ENCODE measurements at regions not wholly inside any gene's neighbourhood (a gene's known extent, or its start where the extent isn't known, plus 50 kb on each side); places are given as distances from the start of the nearest gene placed in this dataset.

- WGBS, 2 experiments (ENCODE audit: extremely low coverage in 1 of 2, insufficient coverage in 1 of 2, insufficient read length in 1 of 2, insufficient replicate concordance in 2 of 2, low coverage in 1 of 2, low lambda C conversion rate in 2 of 2, missing lambda C conversion rate in 1 of 2): 91% methylated on average over 9 of the region's 17 CpGs; no CpG with 5 or more reads in 1 of the 2 experiments
- Histone ChIP-seq H3K4ac (replicated peaks; ENCODE audit: insufficient read length, low read depth, low read length) (no peak overlapping the region), H2BK20ac (ENCODE audit: low read length) (no peak overlapping the region), H3K18ac (ENCODE audit: extremely low read depth, low read length) (no peak overlapping the region), H3K27me3 (replicated peaks in 1 of 4; ENCODE audit: control insufficient read depth in 3 of 4, extremely low read depth in 1 of 4, insufficient read depth in 3 of 4, low read length in 3 of 4) (no peaks in the 10 kb centered on the region), H2BK5ac (ENCODE audit: low read depth, low read length) (no peak overlapping the region), H4K20me1 (replicated peaks in 1 of 2; ENCODE audit: control insufficient read depth in 1 of 2, insufficient read depth in 2 of 2, low read length in 2 of 2) (peaks cover 7 to 12% of the 10 kb centered on the region in 2 experiments), H3K27ac (ENCODE audit: low read depth, low read length) (no peak overlapping the region), H3K79me1 (ENCODE audit: low read depth, low read length) (peaks cover 15% of the 10 kb centered on the region), H2BK15ac (ENCODE audit: low read length) (no peak overlapping the region), H2BK12ac (ENCODE audit: low read depth, low read length) (no peak overlapping the region), H3K9me3 (ENCODE audit: insufficient read depth in 2 of 2, low read depth in 1 of 2, low read length in 1 of 2) (no peaks in the 10 kb centered on the region), H4K8ac (ENCODE audit: extremely low read depth, insufficient read depth, low read length) (no peak overlapping the region), H4K5ac (ENCODE audit: insufficient read length, low read depth, low read length) (no peak overlapping the region), H3K14ac (ENCODE audit: insufficient read length) (no peak overlapping the region), H3K56ac (replicated peaks; ENCODE audit: insufficient read length, low read depth, low read length) (no peak overlapping the region), H3K9ac (replicated peaks in 1 of 4; ENCODE audit: extremely low read depth in 1 of 4, low read depth in 3 of 4, low read length in 3 of 4) (no peak overlapping the region), H3K4me2 (ENCODE audit: insufficient read depth in 1 of 2, low read depth in 2 of 2, low read length in 2 of 2) (no peak overlapping the region), H2AK5ac (ENCODE audit: low read depth, low read length) (no peak overlapping the region), H4K91ac (replicated peaks; ENCODE audit: insufficient read length, low read length) (no peak overlapping the region), H3K4me3 (ENCODE audit: extremely low read depth in 1 of 4, insufficient read depth in 2 of 4, low read depth in 3 of 4, low read length in 4 of 4) (no peak overlapping the region), H2AFZ (ENCODE audit: low read length) (no peak overlapping the region), H3K79me2 (ENCODE audit: control insufficient read depth in 1 of 2, insufficient read depth in 2 of 2, low read length in 2 of 2) (peaks cover 0 to 48% of the 10 kb centered on the region in 2 experiments; a peak in 2 of 4 replicates), H2BK120ac (replicated peaks; ENCODE audit: low read depth, low read length) (no peak overlapping the region), H3K36me3 (ENCODE audit: control insufficient read depth in 2 of 4, insufficient read depth in 4 of 4, low read length in 3 of 4) (peaks cover 0 to 6% (median 3%) of the 10 kb centered on the region in 4 experiments; a peak in 4 of 8 replicates), H3K23ac (ENCODE audit: insufficient read length) (no peak overlapping the region), H3K23me2 (ENCODE audit: low read depth, low read length) (no peaks in the 10 kb centered on the region), H3K4me1 (replicated peaks in 1 of 4; ENCODE audit: control insufficient read depth in 3 of 4, insufficient read depth in 4 of 4, low read length in 3 of 4) (peaks cover 2 to 10% (median 4%) of the 10 kb centered on the region in 4 experiments; a peak in 6 of 7 replicates)
- no peak for DNase-seq (ENCODE audit: low read depth in 1 of 2, low spot score in 2 of 2)
- CTCF ChIA-PET (ENCODE audit: partially characterized antibody): interaction anchor here (0.9 kb wide), 1 partner anchor 10 kb away, joined by 3 read pairs; no protein-coding TSS in a partner anchor
- no peak for FAIRE-seq
- POLR2A ChIA-PET (ENCODE audit: partially characterized antibody): interaction anchor here (1.7 kb wide), 1 partner anchor 44 kb away, joined by 5 read pairs; no protein-coding TSS in a partner anchor
- TF ChIP-seq NANOG (IDR thresholded peaks at IDR 0.05; ENCODE audit: insufficient read depth, low read depth, low read length, poor library complexity, severe bottlenecking): no peak
- TF ChIP-seq NRF1 (IDR thresholded peaks at IDR 0.05; ENCODE audit: low read depth, low read length): no peak
- TF ChIP-seq YY1 (IDR thresholded peaks at IDR 0.05; ENCODE audit: low read depth, low read length): no peak
- TF ChIP-seq SP1 (IDR thresholded peaks at IDR 0.05; ENCODE audit: low read depth, low read length): no peak
- TF ChIP-seq SP4 (IDR thresholded peaks at IDR 0.05; ENCODE audit: low read length): no peak
- no peak for TF ChIP-seq TAF7 (optimal IDR thresholded peaks at IDR 0.05; ENCODE audit: borderline replicate concordance, low read depth, low read length)
- TF ChIP-seq HDAC6 (IDR thresholded peaks at IDR 0.05; ENCODE audit: low read depth, low read length): no peak
- TF ChIP-seq EP300 (IDR thresholded peaks at IDR 0.05; ENCODE audit: borderline replicate concordance in 1 of 2, low read depth in 2 of 2, low read length in 2 of 2): no peak
- no peak for TF ChIP-seq POU5F1 (IDR thresholded peaks at IDR 0.05; ENCODE audit: low read depth, low read length)
- no peak for TF ChIP-seq GTF2F1 (IDR thresholded peaks at IDR 0.05; ENCODE audit: borderline replicate concordance, low read depth, low read length)
- no peak for TF ChIP-seq KDM5A (IDR thresholded peaks at IDR 0.05; ENCODE audit: low read length)
These were observed 61.7 kb downstream of the TET3 start for GRCh38 chr2:74046441-74046840.
